ENCODE measurements at regions not wholly inside any gene's neighbourhood (a gene's known extent, or its start where the extent isn't known, plus 50 kb on each side); places are given as distances from the start of the nearest gene placed in this dataset.

GRCh38 chr6:140609321-140609720, 1234.9 kb upstream of the CITED2 start:
- DNase-seq (ENCODE audit: low spot score) (no peak), ATAC-seq (ENCODE audit: low FRiP score) (no peak)
- no peak for TF ChIP-seq CTCF (IDR thresholded peaks at IDR 0.05)

GRCh38 chr6:140604786-140605185, 1230.3 kb upstream of the CITED2 start:
- DNase-seq (ENCODE audit: low spot score) (no peak), ATAC-seq (ENCODE audit: low FRiP score) (no peak)
- TF ChIP-seq CTCF (IDR thresholded peaks at IDR 0.05) = no peak

- DNase-seq (ENCODE audit: low spot score) (no peak), ATAC-seq (ENCODE audit: low FRiP score) (no peak)
- TF ChIP-seq CTCF (IDR thresholded peaks at IDR 0.05) = no peak
These were observed 1228.2 kb upstream of the CITED2 start for GRCh38 chr6:140602431-140603248.

- no peak for TF ChIP-seq CTCF (IDR thresholded peaks at IDR 0.05)
- DNase-seq (ENCODE audit: low spot score) = no peak
These were observed 1226.8 kb upstream of the CITED2 start for GRCh38 chr6:140601021-140601808.

GRCh38 chr6:140599916-140600315, 1225.5 kb upstream of the CITED2 start:
- no peak for TF ChIP-seq CTCF (IDR thresholded peaks at IDR 0.05)
- ATAC-seq (ENCODE audit: low FRiP score) (no peak), DNase-seq (ENCODE audit: low spot score) (no peak)

More at GRCh38 chr6:140601021-140601808, 1226.8 kb upstream of the CITED2 start:
- ATAC-seq (ENCODE audit: low FRiP score) = no peak

GRCh38 chr6:140597181-140597580, 1222.7 kb upstream of the CITED2 start:
- ATAC-seq (ENCODE audit: low FRiP score) = no peak
- no peak for DNase-seq (ENCODE audit: low spot score)

More at GRCh38 chr6:140597181-140597580, 1222.7 kb upstream of the CITED2 start:
- TF ChIP-seq CTCF (IDR thresholded peaks at IDR 0.05) = no peak
